GM18870 (cell line): ENCODE measurements at regions not wholly inside any gene's neighbourhood (a gene's known extent, or its start where the extent isn't known, plus 50 kb on each side); places are given as distances from the start of the nearest gene placed in this dataset.

Source experiments
- ATAC-seq: cut with Tn5 transposase; IDR thresholded peaks from one replicate; pipeline ENCODE4 v1.9.1; 2021; ENCODE audit warnings: moderate library complexity; ENCODE audit not compliant: unreplicated experiment

- no peak for ATAC-seq
Observed at GRCh38 chr5:5065472-5065871, 74.7 kb upstream of the ADAMTS16 start.

- ATAC-seq: peak; percentile 49
Observed at GRCh38 chr5:5066276-5067186, 73.6 kb upstream of the ADAMTS16 start.

DNA sequence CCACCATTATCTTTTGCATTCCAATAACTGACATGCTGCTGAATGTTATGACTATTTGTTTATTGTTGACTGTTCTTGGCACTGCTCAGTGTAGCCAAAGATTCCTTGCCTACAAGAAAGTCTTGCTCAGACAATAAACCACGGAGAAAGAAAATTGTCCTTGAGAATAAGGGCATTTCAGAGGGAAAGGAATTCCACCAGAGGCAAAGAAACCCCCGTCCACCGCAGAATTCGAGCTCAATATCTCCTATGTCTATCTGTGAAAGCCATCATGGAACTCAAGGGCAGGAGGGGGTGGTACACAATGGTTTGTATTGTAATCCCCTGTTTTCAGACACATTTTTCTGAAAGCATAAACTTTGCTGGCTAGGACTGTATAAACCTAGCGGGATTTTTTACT is 70.3 kb upstream of the ADAMTS16 start:
- ATAC-seq: no peak

DNA sequence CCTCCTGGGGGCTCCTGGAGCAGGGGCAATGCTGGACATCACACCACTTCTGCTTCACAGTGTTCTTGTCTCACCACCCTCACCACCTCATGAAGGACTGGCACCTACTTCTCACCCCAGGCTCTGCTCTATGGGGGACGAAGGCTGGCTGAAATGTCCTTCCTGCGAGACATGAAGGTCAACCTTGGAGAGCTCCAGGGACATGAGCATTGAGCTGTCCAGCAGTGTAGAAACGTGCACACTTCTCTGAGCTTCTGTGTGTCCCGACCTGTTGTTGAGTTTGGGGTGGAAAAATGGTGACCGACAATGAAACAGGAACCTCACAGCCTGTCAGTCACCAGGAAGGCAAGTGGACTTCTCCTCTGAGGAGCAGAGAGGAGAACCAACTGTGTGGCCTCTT is 68.6 kb upstream of the ADAMTS16 start:
- no peak for ATAC-seq

DNA sequence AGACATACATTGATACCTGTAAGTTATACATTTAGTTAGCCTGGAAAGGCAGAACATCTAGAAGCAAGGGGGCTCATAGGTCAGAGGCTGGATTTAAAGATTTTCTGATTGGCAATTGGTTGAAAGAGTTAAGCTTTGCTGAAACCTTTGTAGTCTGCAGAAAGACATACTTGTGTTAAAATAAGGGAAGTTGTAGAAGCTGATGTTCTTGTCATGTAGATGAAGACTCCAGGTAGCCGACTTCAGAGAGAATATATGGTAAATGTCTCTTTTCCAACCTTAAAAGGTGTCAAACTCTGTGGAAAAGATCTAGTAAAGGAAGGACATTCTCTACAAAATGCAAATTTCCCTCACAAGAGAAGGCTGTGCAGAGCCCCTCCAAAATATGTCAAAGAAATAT is 62.9 kb upstream of the ADAMTS16 start:
- ATAC-seq: no peak

DNA sequence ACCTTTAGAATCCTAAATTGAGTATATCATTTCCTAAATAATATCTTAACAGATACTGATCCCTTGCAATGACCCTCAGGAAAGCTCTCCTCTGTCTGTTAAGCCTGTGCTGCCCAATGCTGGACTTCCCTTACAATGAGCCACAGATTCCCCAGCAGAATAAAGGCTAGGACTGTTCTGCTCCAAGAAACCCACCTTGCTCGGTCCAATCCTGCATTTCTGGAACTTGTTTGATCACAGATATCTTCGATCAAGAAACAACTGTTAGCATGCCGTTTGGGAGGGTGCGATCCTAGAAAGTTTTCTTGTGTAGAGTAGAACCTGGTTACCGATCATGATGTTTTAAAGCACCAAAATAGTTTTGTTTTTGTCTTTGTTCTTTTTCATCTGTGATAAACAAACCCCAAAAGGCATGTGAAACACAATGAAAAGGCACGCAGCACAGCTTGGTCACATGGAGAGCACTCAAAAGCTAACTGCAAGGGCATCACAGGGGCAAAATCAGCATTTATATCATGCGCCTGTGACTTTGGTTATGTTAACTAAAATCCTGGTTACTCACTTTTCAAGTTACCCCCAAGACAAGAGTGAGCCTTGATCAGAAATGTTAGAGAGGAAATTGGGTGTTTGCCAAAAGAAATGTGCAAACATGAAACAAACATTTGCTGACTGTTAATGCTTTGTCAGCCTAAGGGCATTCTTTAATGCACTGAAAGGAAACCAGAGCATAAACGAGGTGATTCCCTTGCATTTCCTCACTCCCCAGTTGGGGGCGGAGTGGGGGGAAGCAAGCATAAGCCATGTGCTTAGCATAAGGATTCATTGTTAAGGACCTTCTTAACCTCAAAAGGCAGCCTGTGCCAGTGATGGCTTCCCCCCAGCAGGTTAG is 61.9 kb upstream of the ADAMTS16 start:
- ATAC-seq: no peak

- no peak for ATAC-seq
Observed at GRCh38 chr5:5079876-5080275, 60.3 kb upstream of the ADAMTS16 start.

GRCh38 chr5:5080790-5081189 is 59.3 kb upstream of the ADAMTS16 start:
- ATAC-seq: no peak

- no peak for ATAC-seq
Observed at GRCh38 chr5:5085381-5085780, 54.7 kb upstream of the ADAMTS16 start.

GRCh38 chr5:5089895-5090649 is 50.1 kb upstream of the ADAMTS16 start:
- peak; percentile 53 for ATAC-seq
